GM18868 (cell line): ENCODE measurements at regions not wholly inside any gene's neighbourhood (a gene's known extent, or its start where the extent isn't known, plus 50 kb on each side); places are given as distances from the start of the nearest gene placed in this dataset.

ENCODE experiments used
- ATAC-seq: cut with Tn5 transposase; IDR thresholded peaks from one replicate; pipeline ENCODE4 v1.9.1; 2021; ENCODE audit warnings: mild to moderate bottlenecking, moderate library complexity; ENCODE audit not compliant: unreplicated experiment

GRCh38 chr11:133723056-133723455, 122.3 kb downstream of the SPATA19 start:
- no peak for ATAC-seq

DNA sequence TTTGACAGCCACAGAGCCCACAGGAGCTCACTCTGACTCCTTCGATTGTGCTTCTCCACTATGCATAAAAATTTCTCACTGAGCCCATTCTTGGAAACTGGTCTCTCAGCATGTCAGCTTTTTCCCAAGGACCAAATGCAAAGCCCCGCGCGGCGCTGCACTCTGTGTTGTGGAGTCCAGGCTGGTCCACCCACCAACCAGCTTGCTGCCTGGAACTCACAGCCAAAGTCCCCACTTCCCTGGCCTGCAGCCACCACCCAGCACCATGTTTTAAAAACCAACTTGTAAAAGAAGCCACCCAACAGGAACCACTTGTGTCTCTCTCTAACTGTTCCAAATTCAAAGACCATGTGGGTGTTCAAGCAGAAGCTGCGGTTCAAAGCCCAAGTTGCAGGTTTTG, 124.4 kb downstream of the SPATA19 start:
- no peak for ATAC-seq

DNA sequence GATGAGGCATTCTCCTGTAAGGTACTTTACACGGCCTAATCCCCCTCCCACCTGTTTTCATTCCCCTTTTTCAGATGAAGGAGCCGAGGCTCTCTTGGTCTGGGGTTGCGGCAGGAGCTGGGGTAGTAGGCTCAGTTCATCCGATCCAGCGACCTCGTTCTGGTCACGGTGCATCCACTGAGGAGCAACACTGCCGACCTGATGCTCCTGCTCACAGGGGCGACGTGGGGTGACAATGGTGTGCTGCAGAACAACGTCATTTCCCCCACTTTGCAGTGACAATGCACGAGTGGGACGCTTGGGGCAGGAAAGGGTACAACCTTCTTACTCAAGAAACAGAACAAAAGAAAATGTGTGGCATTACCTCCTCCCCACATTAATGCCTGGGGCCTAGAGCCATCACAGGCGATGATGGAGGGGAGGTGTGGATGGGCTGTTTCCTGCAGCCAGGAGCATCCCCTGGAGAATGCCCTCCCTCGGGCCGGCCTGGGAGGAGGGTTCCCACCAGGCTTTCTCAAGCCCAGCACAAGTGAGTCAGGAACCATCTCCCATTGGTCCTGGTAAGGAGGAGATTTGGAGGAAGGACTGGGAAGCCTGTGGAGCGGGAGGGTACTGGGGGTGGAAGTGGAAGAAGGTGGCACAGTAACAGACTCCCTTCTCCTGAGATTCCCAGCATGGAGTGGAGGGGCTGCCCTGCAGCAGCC, 125.6 kb downstream of the SPATA19 start:
- ATAC-seq, result no peak

DNA sequence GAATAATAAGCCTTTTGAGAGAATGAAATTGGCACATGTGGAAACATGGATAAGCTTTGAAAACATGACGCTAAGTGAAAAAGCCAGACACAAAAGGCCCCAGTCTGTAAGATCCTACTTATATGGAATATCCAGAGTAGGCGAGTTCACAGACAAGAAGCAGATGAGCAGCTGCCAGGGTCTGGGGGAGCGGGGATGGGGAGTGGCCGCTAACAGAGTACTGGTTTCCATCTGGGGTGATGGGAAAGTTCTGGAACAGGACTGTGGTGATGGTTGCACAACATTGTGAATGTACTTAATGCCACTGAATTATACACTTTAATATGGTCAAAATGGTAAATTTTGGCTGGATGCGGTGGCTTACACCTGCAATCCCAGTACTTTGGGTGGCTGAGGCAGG, 126.5 kb downstream of the SPATA19 start:
- ATAC-seq, result no peak

GRCh38 chr11:133718238-133718637, 127.1 kb downstream of the SPATA19 start:
- no peak for ATAC-seq

DNA sequence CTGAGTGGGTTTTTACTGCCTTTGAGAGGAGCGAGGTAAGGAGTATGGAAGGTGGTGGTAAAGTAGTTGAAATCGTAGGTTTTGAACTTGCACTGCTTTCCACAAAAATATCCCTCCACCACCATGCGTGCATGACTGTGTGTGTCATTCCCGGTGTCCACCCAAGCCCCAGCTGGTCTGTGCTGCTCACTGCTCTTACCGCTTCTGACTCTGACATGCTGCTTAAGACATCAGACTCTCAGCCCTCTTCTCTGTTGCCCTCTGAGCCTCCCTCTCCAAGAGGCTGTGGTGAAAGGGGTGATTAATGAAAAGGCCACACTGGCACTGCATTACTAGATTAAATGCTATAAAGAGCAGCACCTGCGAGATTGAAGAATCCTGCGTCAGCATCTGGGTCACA, 128.7 kb downstream of the SPATA19 start:
- no peak for ATAC-seq

DNA sequence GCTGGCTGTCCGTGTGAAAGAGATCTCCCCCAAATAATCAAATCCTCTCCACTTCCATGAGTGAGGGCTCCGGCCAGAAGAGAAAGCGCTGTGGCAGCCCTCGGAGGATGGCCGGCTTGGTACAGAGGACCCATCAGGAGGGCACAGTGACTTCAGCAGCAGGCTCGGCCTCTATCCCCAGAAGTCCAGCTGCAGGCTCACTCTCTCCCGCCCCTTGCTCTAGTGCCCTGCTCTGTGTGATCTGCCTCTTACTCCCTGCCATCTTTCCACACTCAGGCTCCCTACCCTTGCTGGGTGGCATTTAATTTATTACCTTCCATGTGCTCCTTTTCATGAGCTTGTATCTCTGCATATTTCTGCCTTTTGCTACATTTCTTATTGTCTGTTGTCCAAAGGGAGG, 129.7 kb downstream of the SPATA19 start:
- no peak for ATAC-seq

DNA sequence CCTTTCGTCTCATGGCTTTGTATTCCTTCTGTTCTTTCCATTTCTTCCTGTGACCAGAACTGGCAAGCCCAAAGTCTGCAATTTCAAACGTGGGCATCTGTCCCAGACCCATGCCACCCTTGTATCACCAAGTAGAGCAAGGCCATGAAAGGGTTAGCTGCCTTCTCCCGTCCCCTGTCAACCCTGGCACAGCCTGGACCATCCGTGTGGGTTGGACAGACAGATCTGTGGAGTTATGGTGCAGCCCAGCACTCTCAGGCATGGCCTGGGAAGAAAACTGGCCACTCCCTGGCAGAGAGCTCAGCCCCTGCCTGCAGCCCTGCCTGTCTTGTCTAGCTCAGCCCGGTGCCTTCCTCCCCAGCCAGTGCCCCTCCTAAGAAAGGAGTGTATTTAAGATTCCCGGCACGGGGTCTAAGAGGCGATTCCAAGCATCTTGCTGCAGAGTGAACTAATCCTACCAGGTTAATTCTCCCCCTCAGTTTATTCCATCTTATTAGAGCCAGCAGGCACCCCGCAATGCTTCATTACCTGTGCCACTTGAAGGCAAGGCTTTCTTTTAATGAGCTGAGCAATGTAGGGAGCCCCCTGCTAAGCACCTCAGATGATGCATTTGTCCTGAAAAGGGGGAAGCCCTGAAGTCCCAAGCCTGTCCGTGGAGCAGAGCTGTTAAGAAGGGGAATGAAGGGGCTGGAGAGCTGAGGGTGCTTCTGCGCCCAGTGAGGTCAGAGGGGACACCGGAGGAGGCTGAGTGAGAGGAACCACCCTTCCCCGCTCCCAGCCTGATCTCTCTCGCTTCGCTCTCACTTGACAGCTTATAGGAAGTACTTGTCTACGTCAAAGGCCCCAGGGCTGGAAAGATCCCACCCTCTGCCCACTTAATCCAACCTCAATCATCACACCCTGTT, 130.6 kb downstream of the SPATA19 start:
- no peak for ATAC-seq

GRCh38 chr11:133713844-133714243, 131.5 kb downstream of the SPATA19 start:
- no peak for ATAC-seq

GRCh38 chr11:133713406-133713805, 131.9 kb downstream of the SPATA19 start:
- ATAC-seq, result no peak

DNA sequence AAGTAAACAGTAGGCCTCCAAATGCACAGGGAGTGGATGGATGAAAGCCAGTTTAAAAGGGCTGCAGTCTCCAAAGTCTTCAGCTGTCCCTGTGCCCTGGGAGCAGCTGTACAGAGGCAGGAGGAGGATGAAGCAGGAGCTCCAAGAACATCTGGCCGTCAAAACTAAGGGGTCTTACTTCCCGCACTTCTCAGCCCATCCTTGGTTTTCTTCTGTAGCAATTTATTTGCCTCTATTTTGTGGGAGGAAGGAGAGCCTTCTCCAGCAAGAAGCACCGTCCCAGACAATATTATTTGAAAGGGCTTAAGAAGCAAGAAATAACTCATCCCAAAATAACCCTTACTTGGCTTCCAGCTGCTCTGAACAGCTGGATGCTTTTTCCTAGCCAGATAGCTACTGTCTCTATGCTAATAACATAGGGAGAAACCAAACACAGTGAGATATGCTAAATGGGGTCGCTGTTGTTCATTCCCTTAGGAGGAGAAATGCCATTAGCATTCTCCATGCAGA, 133.2 kb downstream of the SPATA19 start:
- ATAC-seq, result no peak

GRCh38 chr11:133711545-133711944, 133.8 kb downstream of the SPATA19 start:
- no peak for ATAC-seq

GRCh38 chr11:133710681-133711240, 134.6 kb downstream of the SPATA19 start:
- no peak for ATAC-seq

- ATAC-seq, result no peak
These were observed 135.1 kb downstream of the SPATA19 start for GRCh38 chr11:133710241-133710640.

DNA sequence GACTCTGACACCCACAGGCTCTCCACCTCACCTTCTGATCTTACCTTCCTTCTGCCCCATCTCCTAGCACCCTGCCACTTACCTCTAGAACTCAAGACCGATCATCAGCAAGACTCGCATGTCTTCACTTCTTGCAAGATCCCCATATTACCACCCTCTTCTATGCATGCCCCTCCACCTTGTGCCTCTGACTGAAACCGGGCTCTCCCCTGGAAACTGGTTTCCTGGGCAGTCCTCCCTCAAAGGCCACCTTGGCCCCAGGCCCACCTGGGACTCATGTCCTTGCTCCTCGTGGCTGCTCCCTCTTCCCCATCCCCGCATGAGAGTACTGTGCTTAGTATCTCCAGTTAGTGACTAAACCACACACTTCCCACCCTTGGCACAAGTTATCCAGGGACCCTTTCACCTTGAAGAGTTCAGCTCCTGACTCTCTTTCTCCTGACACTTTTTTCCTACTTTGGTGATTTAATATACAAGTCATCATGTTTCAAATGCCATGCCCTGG, 136.7 kb downstream of the SPATA19 start:
- no peak for ATAC-seq

- ATAC-seq, result no peak
These were observed 138.2 kb downstream of the SPATA19 start for GRCh38 chr11:133706925-133707794.

DNA sequence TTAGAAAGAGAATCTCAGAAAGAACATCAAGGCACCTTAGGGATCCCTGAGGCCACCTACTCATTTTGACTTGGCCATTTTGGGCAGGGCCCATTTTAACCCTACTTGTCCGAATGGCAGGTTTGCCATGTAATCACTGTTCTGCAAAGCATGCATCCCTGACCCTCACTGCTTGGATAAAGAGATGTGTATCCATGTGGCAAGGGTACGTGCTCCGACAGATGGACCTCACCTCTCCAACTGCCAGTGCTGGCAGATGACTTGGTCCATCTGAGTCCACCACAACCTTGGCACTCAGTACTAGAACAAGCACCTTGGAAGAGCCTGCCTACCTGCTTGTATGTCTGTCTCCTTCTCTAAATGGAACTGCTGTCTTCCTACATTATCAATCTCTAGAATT, 139.4 kb downstream of the SPATA19 start:
- ATAC-seq, result no peak

DNA sequence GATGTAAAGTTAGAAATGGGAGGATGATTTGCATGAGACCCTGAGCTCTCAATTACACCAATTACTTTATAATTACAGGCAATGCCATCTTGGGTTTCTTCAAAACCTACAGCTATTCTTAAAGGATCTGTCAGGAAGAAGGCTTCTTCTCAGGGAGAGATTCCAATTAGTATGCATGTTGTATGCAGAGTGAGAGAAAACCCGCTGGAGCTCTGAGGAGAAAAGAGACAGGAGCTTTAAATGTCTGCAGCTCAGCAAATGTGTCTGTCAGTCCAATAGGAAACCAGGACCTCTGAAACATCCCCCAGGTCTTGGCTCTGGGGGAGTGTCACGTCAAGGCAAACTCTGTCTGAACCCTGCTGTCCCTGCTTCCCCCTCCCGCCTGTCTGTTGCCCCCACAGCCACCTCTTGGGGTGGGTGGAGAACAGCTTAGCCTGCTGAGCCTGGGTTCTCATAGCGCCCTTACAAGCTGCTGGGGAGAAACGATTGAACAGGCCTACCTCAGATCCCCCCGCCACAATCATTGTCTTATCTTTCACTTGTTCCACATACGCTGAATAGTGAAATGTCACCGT, 140.2 kb downstream of the SPATA19 start:
- ATAC-seq, result no peak

GRCh38 chr11:133699071-133699470, 146.2 kb downstream of the SPATA19 start:
- no peak for ATAC-seq

DNA sequence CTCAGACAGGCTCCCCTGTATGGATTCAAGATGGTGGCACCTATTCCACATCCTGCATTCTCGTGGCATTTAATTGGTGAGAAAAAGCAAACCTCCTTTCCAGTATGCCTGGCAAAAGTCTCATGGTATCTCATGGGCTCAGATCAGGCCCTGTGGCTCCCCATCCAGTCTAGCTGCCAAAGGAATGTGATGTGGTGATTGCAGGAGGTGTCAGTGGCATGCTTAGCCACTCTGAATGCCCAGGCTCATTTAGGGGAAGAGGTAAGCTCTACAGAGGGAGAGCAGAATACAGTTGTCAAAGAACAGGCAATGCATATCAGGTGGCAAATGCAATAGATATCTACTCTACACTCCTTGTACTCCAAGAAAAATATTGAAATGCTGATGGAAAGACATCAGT, 146.7 kb downstream of the SPATA19 start:
- ATAC-seq, result no peak
